ENCODE measurements at regions not wholly inside any gene's neighbourhood (a gene's known extent, or its start where the extent isn't known, plus 50 kb on each side); places are given as distances from the start of the nearest gene placed in this dataset.

DNA sequence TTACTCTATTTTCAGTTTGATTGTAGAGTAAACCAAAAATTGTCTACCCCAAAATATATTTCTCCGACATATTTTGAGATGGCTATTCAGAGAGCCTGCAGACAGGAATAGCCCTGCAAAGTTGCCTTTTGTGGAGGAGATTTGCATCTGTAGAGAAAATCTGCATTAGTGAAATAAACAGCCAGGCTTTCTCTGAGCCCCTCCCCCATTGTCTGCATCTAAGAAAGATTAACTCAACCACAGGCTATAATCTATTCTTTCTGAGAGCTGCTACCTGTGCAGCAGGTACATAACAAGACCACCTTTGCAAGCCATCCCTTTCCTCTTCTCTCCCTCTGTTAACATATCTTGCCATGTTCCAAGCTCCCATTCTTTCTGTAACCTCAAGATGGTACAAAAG lies 1034.2 kb downstream of the SORCS3 start:
- Histone ChIP-seq H3K9me3 (peaks cover 6 to 10% of the 10 kb centered on the region in 2 donors), H3K4me3 (no peak overlapping the region), H3K27ac (no peak overlapping the region), H3K27me3 (no peaks in the 10 kb centered on the region), H3K36me3 (no peaks in the 10 kb centered on the region), H3K4me1 (no peaks in the 10 kb centered on the region)
- 90 to 95% methylated on average over 1 of the region's 1 CpG for WGBS, 2 donors (ENCODE audit: low coverage in 1 of 2)
- TF ChIP-seq, protein P1, sequence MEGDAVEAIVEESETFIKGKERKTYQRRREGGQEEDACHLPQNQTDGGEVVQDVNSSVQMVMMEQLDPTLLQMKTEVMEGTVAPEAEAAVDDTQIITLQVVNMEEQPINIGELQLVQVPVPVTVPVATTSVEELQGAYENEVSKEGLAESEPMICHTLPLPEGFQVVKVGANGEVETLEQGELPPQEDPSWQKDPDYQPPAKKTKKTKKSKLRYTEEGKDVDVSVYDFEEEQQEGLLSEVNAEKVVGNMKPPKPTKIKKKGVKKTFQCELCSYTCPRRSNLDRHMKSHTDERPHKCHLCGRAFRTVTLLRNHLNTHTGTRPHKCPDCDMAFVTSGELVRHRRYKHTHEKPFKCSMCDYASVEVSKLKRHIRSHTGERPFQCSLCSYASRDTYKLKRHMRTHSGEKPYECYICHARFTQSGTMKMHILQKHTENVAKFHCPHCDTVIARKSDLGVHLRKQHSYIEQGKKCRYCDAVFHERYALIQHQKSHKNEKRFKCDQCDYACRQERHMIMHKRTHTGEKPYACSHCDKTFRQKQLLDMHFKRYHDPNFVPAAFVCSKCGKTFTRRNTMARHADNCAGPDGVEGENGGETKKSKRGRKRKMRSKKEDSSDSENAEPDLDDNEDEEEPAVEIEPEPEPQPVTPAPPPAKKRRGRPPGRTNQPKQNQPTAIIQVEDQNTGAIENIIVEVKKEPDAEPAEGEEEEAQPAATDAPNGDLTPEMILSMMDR (IDR thresholded peaks at IDR 0.05) = no peak
- no peak for TF ChIP-seq EP300 (IDR thresholded peaks at IDR 0.05; ENCODE audit: low read depth)
- no peak for TF ChIP-seq POLR2AphosphoS5 (IDR thresholded peaks at IDR 0.05)
- no peak for TF ChIP-seq POLR2A (IDR thresholded peaks at IDR 0.05)
- in situ Hi-C loops (cut with MboI; ENCODE audit: low pct_ligation_motif_present in 1 of 4, low pct_unique_long_range_greater_than_20kb in 1 of 4, low sequenced_read_pairs in 3 of 4) (loop anchor here in 3 of 4 donors (25.0 kb wide), 1 partner anchor 613 kb away; no protein-coding TSS in a partner anchor), intact Hi-C loops (cut with DNase I; ENCODE audit: low total_unique reads) (no loop called here)
- DNase-seq = no peak

DNA sequence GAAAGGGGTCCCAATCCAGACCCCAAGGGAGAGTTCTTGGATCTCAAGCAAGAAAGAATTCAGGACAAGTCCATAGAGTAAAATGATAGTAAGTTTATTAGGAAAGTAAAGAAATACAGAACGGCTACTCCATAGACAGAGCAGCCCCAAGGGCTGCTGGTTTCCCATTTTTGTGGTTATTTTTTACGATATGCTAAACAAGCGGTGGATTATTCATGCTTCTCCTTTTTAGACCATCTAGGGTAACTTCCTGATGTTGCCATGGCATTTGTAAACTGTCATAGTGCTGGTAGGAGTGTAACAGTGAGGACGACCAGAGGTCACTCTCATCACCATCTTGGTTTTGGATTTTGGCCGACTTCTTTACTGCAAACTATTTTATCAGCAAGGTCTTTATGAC lies 1033.4 kb downstream of the SORCS3 start:
- no peak for DNase-seq
- TF ChIP-seq, protein P1 (IDR thresholded peaks at IDR 0.05) = no peak
- in situ Hi-C loops (cut with MboI; ENCODE audit: low pct_ligation_motif_present in 1 of 4, low pct_unique_long_range_greater_than_20kb in 1 of 4, low sequenced_read_pairs in 3 of 4) = no loop called here
- Histone ChIP-seq H3K27me3 (no peaks in the 10 kb centered on the region), H3K4me3 (no peak overlapping the region), H3K4me1 (no peaks in the 10 kb centered on the region), H3K36me3 (no peaks in the 10 kb centered on the region), H3K9me3 (peaks cover 6 to 10% of the 10 kb centered on the region in 2 donors), H3K27ac (no peak overlapping the region)
- intact Hi-C loops (cut with DNase I; ENCODE audit: low total_unique reads) = no loop called here
- WGBS, 2 donors (ENCODE audit: low coverage in 1 of 2) = 67 to 84% methylated on average over 3 to 5 of the region's 5 CpGs

DNA sequence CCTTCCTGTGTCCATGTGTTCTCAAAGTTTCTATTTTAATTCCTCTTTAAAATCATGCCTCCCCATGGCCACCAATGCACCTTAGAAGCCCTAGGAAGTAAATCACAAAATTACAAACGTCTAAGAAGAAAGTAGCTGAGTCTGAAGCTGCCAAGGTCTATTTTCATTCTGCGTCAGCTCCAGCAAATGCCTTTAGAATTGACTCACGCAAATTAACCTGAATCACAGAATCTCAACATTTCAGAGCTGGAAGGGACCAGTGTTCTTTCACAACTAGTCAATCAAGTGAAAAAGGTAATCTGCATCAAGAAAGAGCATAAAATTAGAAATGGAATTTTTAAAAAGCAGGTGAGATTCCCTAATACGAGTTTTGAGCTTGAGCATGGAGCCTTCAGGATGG lies 1017.6 kb downstream of the SORCS3 start:
- 59 to 71% methylated on average over 4 of the region's 4 CpGs for WGBS, 2 donors (ENCODE audit: low coverage in 1 of 2)
- no peak overlapping the region for H3K4me3 ChIP-seq
- no peaks in the 10 kb centered on the region for H3K36me3 ChIP-seq
- H3K27ac ChIP-seq = no peak overlapping the region
- intact Hi-C loops (cut with DNase I; ENCODE audit: low total_unique reads) = no loop called here
- H3K4me1 ChIP-seq = no peaks in the 10 kb centered on the region
- no peaks in the 10 kb centered on the region for H3K27me3 ChIP-seq
- no peaks in the 10 kb centered on the region for H3K9me3 ChIP-seq
- no peak for DNase-seq
- TF ChIP-seq EP300 (IDR thresholded peaks at IDR 0.05; ENCODE audit: low read depth) = no peak
- in situ Hi-C loops (cut with MboI; ENCODE audit: low pct_ligation_motif_present in 1 of 4, low pct_unique_long_range_greater_than_20kb in 1 of 4, low sequenced_read_pairs in 3 of 4) = no loop called here

DNA sequence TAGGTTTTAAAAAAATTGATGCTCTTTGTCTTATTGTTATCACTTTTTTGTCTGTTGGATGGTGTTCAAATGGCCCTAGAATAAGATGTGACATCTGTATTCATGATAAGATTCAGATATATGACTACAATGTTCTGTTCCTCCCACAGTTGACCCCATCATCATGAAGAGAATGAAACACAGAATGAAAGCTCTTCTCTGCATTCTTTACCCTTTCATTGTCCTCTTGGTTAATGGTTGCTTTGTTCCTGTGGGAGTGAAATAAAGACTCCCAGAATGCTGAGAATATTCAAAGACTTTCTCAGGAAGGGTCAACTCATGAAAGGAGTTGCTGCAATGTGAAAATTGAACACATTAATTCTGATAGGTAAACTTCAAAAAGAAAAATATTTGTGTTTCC lies 1015.8 kb downstream of the SORCS3 start:
- intact Hi-C loops (cut with DNase I; ENCODE audit: low total_unique reads) = no loop called here
- Histone ChIP-seq H3K27ac (no peak overlapping the region), H3K27me3 (no peaks in the 10 kb centered on the region), H3K4me3 (no peak overlapping the region), H3K36me3 (no peaks in the 10 kb centered on the region), H3K9me3 (no peaks in the 10 kb centered on the region), H3K4me1 (no peaks in the 10 kb centered on the region)
- no peak for DNase-seq
- in situ Hi-C loops (cut with MboI; ENCODE audit: low pct_ligation_motif_present in 1 of 4, low pct_unique_long_range_greater_than_20kb in 1 of 4, low sequenced_read_pairs in 3 of 4) = no loop called here
- TF ChIP-seq, protein P1 (IDR thresholded peaks at IDR 0.05) = no peak
- TF ChIP-seq EP300 (IDR thresholded peaks at IDR 0.05; ENCODE audit: low read depth) (no peak), POLR2A (IDR thresholded peaks at IDR 0.05) (no peak), POLR2AphosphoS5 (IDR thresholded peaks at IDR 0.05) (no peak)

DNA sequence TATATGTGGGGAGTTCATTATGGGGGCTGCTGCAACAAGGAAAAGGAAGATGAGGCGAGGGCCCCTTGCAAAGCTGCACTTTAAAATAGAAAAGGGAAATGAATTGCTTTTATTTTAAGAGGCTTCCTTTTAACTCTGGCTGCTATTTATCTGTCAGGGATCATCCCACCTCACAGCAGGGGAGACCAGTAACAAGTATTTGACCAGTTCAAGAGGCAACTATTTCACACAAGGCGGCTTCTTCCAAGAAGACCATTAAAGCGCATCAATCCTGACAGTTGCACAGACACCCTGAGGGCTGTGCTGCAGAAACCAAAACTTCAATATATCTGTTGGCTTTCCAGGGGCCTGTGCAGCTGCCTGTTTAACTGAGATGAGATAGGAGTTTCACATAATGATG lies 1009.2 kb downstream of the SORCS3 start:
- H3K9me3 ChIP-seq = no peaks in the 10 kb centered on the region
- no peaks in the 10 kb centered on the region for H3K36me3 ChIP-seq
- peaks cover 0 to 20% (median 6%) of the 10 kb centered on the region in 4 donors for H3K4me1 ChIP-seq
- H3K27ac ChIP-seq = no peak overlapping the region
- in situ Hi-C loops (cut with MboI; ENCODE audit: low pct_ligation_motif_present in 1 of 4, low pct_unique_long_range_greater_than_20kb in 1 of 4, low sequenced_read_pairs in 3 of 4) (no loop called here), intact Hi-C loops (cut with DNase I; ENCODE audit: low total_unique reads) (no loop called here)
- DNase-seq = no peak
- TF ChIP-seq EP300 (IDR thresholded peaks at IDR 0.05; ENCODE audit: low read depth) (no peak), POLR2A (IDR thresholded peaks at IDR 0.05) (no peak), POLR2AphosphoS5 (IDR thresholded peaks at IDR 0.05) (no peak)
- TF ChIP-seq, protein P1 (IDR thresholded peaks at IDR 0.05) = no peak
- H3K27me3 ChIP-seq = no peaks in the 10 kb centered on the region
- WGBS, 2 donors (ENCODE audit: low coverage in 1 of 2) = 73 to 88% methylated on average over 3 of the region's 3 CpGs
- H3K4me3 ChIP-seq = no peak overlapping the region
